ENCODE measurements at regions not wholly inside any gene's neighbourhood (a gene's known extent, or its start where the extent isn't known, plus 50 kb on each side); places are given as distances from the start of the nearest gene placed in this dataset.
"Not testable (repeated sequence)": the region's sequence is repeated elsewhere in the genome, so short reads cannot be mapped to it uniquely, and the experiment has no call there.

- no peak for TF ChIP-seq CTCF (IDR thresholded peaks at IDR 0.05; ENCODE audit: insufficient read depth, low read length, poor library complexity, severe bottlenecking)
- no peak for DNase-seq (ENCODE audit: low read depth)
- no peaks in the 10 kb centered on the region for H3K27me3 ChIP-seq (ENCODE audit: control insufficient read depth, insufficient read depth, low read length)
- no peak overlapping the region for H3K4me3 ChIP-seq (ENCODE audit: low read depth, low read length)
- H3K36me3 ChIP-seq (ENCODE audit: control insufficient read depth, insufficient read depth, low read length): no peaks in the 10 kb centered on the region
These were observed 70.8 kb upstream of the DYNLT3 start for GRCh38 chrX:37918168-37918567.

GRCh38 chrX:37918703-37919102 is 71.3 kb upstream of the DYNLT3 start:
- Histone ChIP-seq H3K27me3 (ENCODE audit: control insufficient read depth, insufficient read depth, low read length) (no peaks in the 10 kb centered on the region), H3K36me3 (ENCODE audit: control insufficient read depth, insufficient read depth, low read length) (no peaks in the 10 kb centered on the region), H3K4me3 (ENCODE audit: low read depth, low read length) (no peak overlapping the region)
- no peak for TF ChIP-seq CTCF (IDR thresholded peaks at IDR 0.05; ENCODE audit: insufficient read depth, low read length, poor library complexity, severe bottlenecking)
- no peak for DNase-seq (ENCODE audit: low read depth)

- H3K27me3 ChIP-seq (ENCODE audit: control insufficient read depth, insufficient read depth, low read length): no peaks in the 10 kb centered on the region
- H3K4me3 ChIP-seq (ENCODE audit: low read depth, low read length): no peak overlapping the region
- no peak for DNase-seq (ENCODE audit: low read depth)
- no peak for TF ChIP-seq CTCF (IDR thresholded peaks at IDR 0.05; ENCODE audit: insufficient read depth, low read length, poor library complexity, severe bottlenecking)
- H3K36me3 ChIP-seq (ENCODE audit: control insufficient read depth, insufficient read depth, low read length): no peaks in the 10 kb centered on the region
These were observed 74.4 kb upstream of the DYNLT3 start for GRCh38 chrX:37921758-37922157.

- no peaks in the 10 kb centered on the region for H3K27me3 ChIP-seq (ENCODE audit: control insufficient read depth, insufficient read depth, low read length)
- no peak overlapping the region for H3K4me3 ChIP-seq (ENCODE audit: low read depth, low read length)
- DNase-seq (ENCODE audit: low read depth): no peak
- no peaks in the 10 kb centered on the region for H3K36me3 ChIP-seq (ENCODE audit: control insufficient read depth, insufficient read depth, low read length)
- no peak for TF ChIP-seq CTCF (IDR thresholded peaks at IDR 0.05; ENCODE audit: insufficient read depth, low read length, poor library complexity, severe bottlenecking)
These were observed 75.6 kb upstream of the DYNLT3 start for GRCh38 chrX:37922928-37923327.

GRCh38 chrX:37925761-37926160 is 78.4 kb upstream of the DYNLT3 start:
- not testable (repeated sequence) for H3K36me3 ChIP-seq (ENCODE audit: control insufficient read depth, insufficient read depth, low read length); DNase-seq (ENCODE audit: low read depth); H3K27me3 ChIP-seq (ENCODE audit: control insufficient read depth, insufficient read depth, low read length); H3K4me3 ChIP-seq (ENCODE audit: low read depth, low read length)

GRCh38 chrX:37926700-37927099 is 79.3 kb upstream of the DYNLT3 start:
- DNase-seq (ENCODE audit: low read depth): no peak
- no peak overlapping the region for H3K4me3 ChIP-seq (ENCODE audit: low read depth, low read length)
- H3K36me3 ChIP-seq (ENCODE audit: control insufficient read depth, insufficient read depth, low read length): no peaks in the 10 kb centered on the region
- peak; percentile 31 for TF ChIP-seq CTCF (IDR thresholded peaks at IDR 0.05; ENCODE audit: insufficient read depth, low read length, poor library complexity, severe bottlenecking)
- no peaks in the 10 kb centered on the region for H3K27me3 ChIP-seq (ENCODE audit: control insufficient read depth, insufficient read depth, low read length)

Data from kidney epithelial cell (primary cell).